HG03175 (cell line): ENCODE measurements at regions not wholly inside any gene's neighbourhood (a gene's known extent, or its start where the extent isn't known, plus 50 kb on each side); places are given as distances from the start of the nearest gene placed in this dataset.
"Not testable (repeated sequence)": the region's sequence is repeated elsewhere in the genome, so short reads cannot be mapped to it uniquely, and the experiment has no call there.

Source experiments
- ATAC-seq: cut with Tn5 transposase; IDR thresholded peaks from one replicate; pipeline ENCODE4 v1.9.1; 2021; ENCODE audit warnings: mild to moderate bottlenecking, moderate library complexity; ENCODE audit not compliant: unreplicated experiment

GRCh38 chr7:65146118-65146914 is 139.8 kb upstream of the ERV3-1 start:
- not testable (repeated sequence) for ATAC-seq

- not testable (repeated sequence) for ATAC-seq
Measured at GRCh38 chr7:65145710-65146109, 139.2 kb upstream of the ERV3-1 start.

- not testable (repeated sequence) for ATAC-seq
Measured at GRCh38 chr7:65145008-65145407, 138.5 kb upstream of the ERV3-1 start.

- not testable (repeated sequence) for ATAC-seq
Measured at GRCh38 chr7:65144557-65144956, 138.1 kb upstream of the ERV3-1 start.

- ATAC-seq: not testable (repeated sequence)
Measured at GRCh38 chr7:65144119-65144518, 137.6 kb upstream of the ERV3-1 start.

- not testable (repeated sequence) for ATAC-seq
Measured at GRCh38 chr7:65141894-65142293, 135.4 kb upstream of the ERV3-1 start.

- ATAC-seq: not testable (repeated sequence)
Measured at GRCh38 chr7:65141405-65141778, 134.9 kb upstream of the ERV3-1 start.

GRCh38 chr7:65140543-65141404 is 134.3 kb upstream of the ERV3-1 start:
- ATAC-seq: not testable (repeated sequence)

GRCh38 chr7:65136850-65137249 is 130.4 kb upstream of the ERV3-1 start:
- not testable (repeated sequence) for ATAC-seq

- ATAC-seq: not testable (repeated sequence)
Measured at GRCh38 chr7:65133087-65133486, 126.6 kb upstream of the ERV3-1 start.

GRCh38 chr7:65132256-65132655 is 125.8 kb upstream of the ERV3-1 start:
- ATAC-seq: not testable (repeated sequence)

- ATAC-seq: not testable (repeated sequence)
Measured at GRCh38 chr7:65127364-65127763, 120.9 kb upstream of the ERV3-1 start.

GRCh38 chr7:65124600-65124999 is 118.1 kb upstream of the ERV3-1 start:
- not testable (repeated sequence) for ATAC-seq

- ATAC-seq: not testable (repeated sequence)
Measured at GRCh38 chr7:65105650-65106203, 99.2 kb upstream of the ERV3-1 start.

GRCh38 chr7:65100499-65100898 is 94.0 kb upstream of the ERV3-1 start:
- ATAC-seq: not testable (repeated sequence)

- ATAC-seq: not testable (repeated sequence)
Measured at GRCh38 chr7:65081669-65082055, 75.2 kb upstream of the ERV3-1 start.

GRCh38 chr7:65080799-65081668 is 74.5 kb upstream of the ERV3-1 start:
- ATAC-seq: peak; percentile 99

- ATAC-seq: not testable (repeated sequence)
Measured at GRCh38 chr7:65074959-65075358, 68.5 kb upstream of the ERV3-1 start.

- ATAC-seq: not testable (repeated sequence)
Measured at GRCh38 chr7:65073160-65073559, 66.7 kb upstream of the ERV3-1 start.

GRCh38 chr7:65071854-65072431 is 65.5 kb upstream of the ERV3-1 start:
- ATAC-seq: not testable (repeated sequence)
